Activated T-cell treated with anti-CD3 and anti-CD28 coated beads, Interleukin-2, amount 50 U/mL, for 72 hours (primary cell): ENCODE measurements at regions not wholly inside any gene's neighbourhood (a gene's known extent, or its start where the extent isn't known, plus 50 kb on each side); places are given as distances from the start of the nearest gene placed in this dataset.

Experiments
- ATAC-seq, 2 donors: fragments of 150-1000 bp; cut with Tn5 transposase; replicated peaks in 1 of 2; 2 replicates each; pipeline ENCODE4 v1.10.0; 2021; ENCODE audit warnings: moderate library complexity in 2 of 2, mild to moderate bottlenecking in 1 of 2
- DNase-seq, 2 donors: peaks; one replicate each; pipeline ENCODE4 v3.0.0; 2021 to 2022; ENCODE audit warnings: mixed read lengths in 1 of 2
- H3K27ac Mint-ChIP-seq: one replicate; pipeline ENCODE4 v1.8.0; 2022; ENCODE audit warnings: mild to moderate bottlenecking, moderate library complexity, mixed read lengths
- H3K27me3 Mint-ChIP-seq: one replicate; pipeline ENCODE4 v1.8.0; 2022; ENCODE audit warnings: low read depth, mixed read lengths
- H3K36me3 Mint-ChIP-seq, 2 donors: one replicate each; pipeline ENCODE4 v1.8.0; 2022; ENCODE audit warnings: mixed read lengths in 2 of 2, mild to moderate bottlenecking in 1 of 2; ENCODE audit not compliant: insufficient read depth in 2 of 2
- H3K4me1 Mint-ChIP-seq: one replicate; pipeline ENCODE4 v1.8.0; 2022; ENCODE audit warnings: low read depth, mixed read lengths
- H3K4me3 Mint-ChIP-seq, 2 donors: one replicate each; pipeline ENCODE4 v1.8.0; 2022; ENCODE audit warnings: mild to moderate bottlenecking in 2 of 2, mixed read lengths in 2 of 2, moderate library complexity in 2 of 2
- H3K9me3 Mint-ChIP-seq, 2 donors: one replicate each; pipeline ENCODE4 v1.8.0; 2022; ENCODE audit warnings: mixed read lengths in 2 of 2

DNA sequence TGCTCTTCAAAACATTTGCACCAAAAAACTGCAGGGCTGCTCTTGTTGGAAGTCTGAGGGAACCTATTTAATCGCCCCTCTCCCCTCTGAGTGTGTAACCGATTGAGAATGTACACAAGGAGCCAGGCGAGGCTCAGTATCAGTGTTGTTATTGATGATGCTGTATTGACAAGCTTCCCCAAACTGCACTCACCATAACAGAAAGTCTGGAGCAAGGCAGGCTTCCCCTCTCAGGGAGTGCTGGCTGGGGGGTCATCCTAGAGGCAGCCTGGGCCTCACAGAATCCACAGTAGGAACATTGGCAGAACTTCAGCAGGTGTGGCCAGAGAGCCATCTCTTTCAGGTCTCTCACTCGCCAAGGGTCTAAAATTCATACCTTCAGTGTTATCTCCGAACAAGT lies 58.1 kb upstream of the TUNAR start:
- Mint-ChIP-seq H3K27me3 (peaks cover 46% of the 10 kb centered on the region), H3K4me3 (no peak overlapping the region), H3K4me1 (no peaks in the 10 kb centered on the region), H3K36me3 (no peaks in the 10 kb centered on the region), H3K9me3 (peaks cover 0 to 2% of the 10 kb centered on the region in 2 donors), H3K27ac (no peak overlapping the region)
- DNase-seq = no peak
- ATAC-seq = no peak

DNA sequence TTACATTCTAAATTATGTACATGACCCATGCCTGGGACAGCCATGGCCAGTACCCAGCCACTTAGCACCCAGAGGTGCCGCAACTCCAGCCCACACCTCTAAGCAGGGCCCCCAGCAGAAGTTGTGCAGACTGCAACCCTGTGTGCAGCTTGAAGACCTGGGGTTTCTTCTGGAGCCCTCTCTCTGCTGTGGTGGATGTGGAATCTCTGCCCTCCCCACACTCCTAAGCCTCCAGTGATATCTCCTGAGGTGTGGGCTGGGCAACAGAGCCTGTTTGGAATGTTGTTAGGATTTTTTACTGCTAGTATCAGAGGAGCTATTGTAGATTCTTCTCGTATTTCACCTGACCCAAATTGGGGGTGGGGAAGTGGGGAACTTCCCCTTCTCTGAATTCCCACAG lies 59.4 kb upstream of the TUNAR start:
- Mint-ChIP-seq H3K27me3 (peaks cover 47% of the 10 kb centered on the region), H3K27ac (no peak overlapping the region), H3K9me3 (peaks cover 0 to 2% of the 10 kb centered on the region in 2 donors), H3K4me3 (no peak overlapping the region), H3K36me3 (no peaks in the 10 kb centered on the region), H3K4me1 (no peaks in the 10 kb centered on the region)
- no peak for DNase-seq
- ATAC-seq = no peak

DNA sequence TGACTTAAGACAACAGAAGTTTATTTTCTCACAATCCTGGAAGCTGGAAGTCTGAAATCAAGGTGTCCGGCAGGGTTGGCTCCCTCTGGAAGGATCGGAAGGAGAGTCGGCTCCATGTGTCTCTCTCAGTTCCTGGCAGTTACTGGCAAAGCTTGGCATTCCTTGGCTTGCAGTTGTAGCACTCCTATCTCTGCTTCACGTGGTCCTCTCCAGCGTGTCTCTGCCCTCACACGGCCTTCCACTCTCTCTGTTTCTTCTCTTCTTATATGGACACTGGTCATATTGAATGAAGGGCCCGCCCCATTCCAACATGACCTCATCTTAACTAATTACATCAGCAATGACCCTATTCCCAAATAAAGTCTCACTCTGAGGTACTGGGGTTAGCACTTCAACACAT lies 60.1 kb upstream of the TUNAR start:
- Mint-ChIP-seq H3K36me3 (no peaks in the 10 kb centered on the region), H3K4me1 (no peaks in the 10 kb centered on the region), H3K27me3 (peaks cover 50% of the 10 kb centered on the region), H3K9me3 (peaks cover 0 to 2% of the 10 kb centered on the region in 2 donors), H3K4me3 (no peak overlapping the region), H3K27ac (no peak overlapping the region)
- DNase-seq (no peak), ATAC-seq (no peak)

GRCh38 chr14:95815226-95815690 lies 61.4 kb upstream of the TUNAR start:
- H3K36me3 Mint-ChIP-seq = no peaks in the 10 kb centered on the region
- no peak overlapping the region for H3K27ac Mint-ChIP-seq
- no peaks in the 10 kb centered on the region for H3K4me1 Mint-ChIP-seq

DNA sequence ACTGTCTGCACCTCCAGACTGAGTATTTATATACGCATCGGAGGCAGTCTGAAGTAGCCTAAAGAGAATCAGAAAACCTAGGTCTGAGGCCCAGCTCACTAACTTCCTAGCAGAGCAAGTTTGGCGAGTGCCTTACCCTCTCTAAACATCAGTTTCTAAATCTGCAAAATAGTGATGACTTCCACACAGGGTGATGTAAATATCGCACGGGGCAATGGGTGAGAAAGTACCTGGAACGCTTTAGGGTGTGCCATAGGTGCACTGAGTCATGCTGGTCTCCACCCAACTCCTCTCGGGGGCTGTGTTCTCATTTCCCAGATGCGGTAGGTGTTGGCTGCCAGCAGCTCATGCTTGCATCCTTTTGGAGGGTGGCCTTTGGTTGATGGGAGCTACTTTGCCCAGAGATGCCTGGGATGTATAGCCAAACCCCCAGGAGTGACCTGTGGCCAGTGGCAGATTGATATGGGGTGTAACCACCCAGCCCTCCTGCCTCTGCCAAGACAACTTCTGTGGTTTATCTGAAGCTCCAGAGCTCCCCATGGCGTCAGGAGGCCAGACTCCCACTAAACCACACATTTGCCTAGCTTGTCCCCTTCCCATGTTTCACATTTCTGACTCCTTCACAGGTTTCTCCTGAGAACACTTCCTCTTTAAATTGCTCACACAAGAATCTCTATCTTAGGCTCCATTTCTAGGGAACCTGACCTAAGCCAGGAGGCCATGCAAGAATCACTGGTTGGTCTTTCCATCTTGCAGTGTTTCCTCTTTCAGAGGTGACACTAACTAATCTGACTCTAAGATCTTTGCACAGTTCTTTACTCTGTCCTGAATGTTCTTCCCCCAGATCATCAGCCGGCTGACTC lies 62.0 kb upstream of the TUNAR start:
- Mint-ChIP-seq H3K4me3 (no peak overlapping the region), H3K36me3 (no peaks in the 10 kb centered on the region), H3K27me3 (peaks cover 45% of the 10 kb centered on the region), H3K4me1 (no peaks in the 10 kb centered on the region), H3K9me3 (peaks cover 0 to 5% of the 10 kb centered on the region in 2 donors), H3K27ac (no peak overlapping the region)
- no peak for DNase-seq
- ATAC-seq = no peak

More at GRCh38 chr14:95815226-95815690, 61.4 kb upstream of the TUNAR start:
- H3K4me3 Mint-ChIP-seq = no peak overlapping the region
- peaks cover 0 to 5% of the 10 kb centered on the region in 2 donors for H3K9me3 Mint-ChIP-seq
- ATAC-seq (no peak), DNase-seq (no peak)
- H3K27me3 Mint-ChIP-seq = peaks cover 49% of the 10 kb centered on the region

DNA sequence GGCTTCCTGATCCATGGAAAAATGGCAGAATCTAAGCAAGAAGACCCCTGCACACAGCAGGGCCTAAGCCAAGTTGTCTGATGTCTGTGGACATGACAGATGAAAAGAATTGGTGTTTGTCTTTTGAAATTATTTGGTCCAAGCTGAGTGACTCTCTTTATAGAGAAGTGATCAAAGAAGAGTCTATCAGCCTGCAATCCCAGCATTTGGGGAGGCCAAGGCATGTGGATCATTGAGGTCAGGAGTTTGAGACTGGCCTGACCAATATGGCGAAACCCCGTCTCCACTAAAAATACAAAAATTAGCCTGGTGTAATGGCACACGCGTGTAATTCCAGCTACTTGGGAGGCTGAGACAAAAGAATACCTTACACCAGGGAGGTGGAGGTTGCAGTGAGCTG lies 64.8 kb upstream of the TUNAR start:
- ATAC-seq (no peak), DNase-seq (no peak)
- H3K27ac Mint-ChIP-seq = no peak overlapping the region
- no peak overlapping the region for H3K4me3 Mint-ChIP-seq
- H3K36me3 Mint-ChIP-seq = peaks cover 2 to 4% of the 10 kb centered on the region in 2 donors
- H3K9me3 Mint-ChIP-seq = peaks cover 2 to 10% of the 10 kb centered on the region in 2 donors
- no peaks in the 10 kb centered on the region for H3K4me1 Mint-ChIP-seq
- H3K27me3 Mint-ChIP-seq = peaks cover 46% of the 10 kb centered on the region

- no peak for ATAC-seq
- Mint-ChIP-seq H3K4me3 (no peak overlapping the region), H3K27ac (no peak overlapping the region), H3K9me3 (peaks cover 7 to 16% of the 10 kb centered on the region in 2 donors), H3K4me1 (no peaks in the 10 kb centered on the region), H3K27me3 (peaks cover 30% of the 10 kb centered on the region), H3K36me3 (peaks cover 2 to 6% of the 10 kb centered on the region in 2 donors)
- DNase-seq = no peak
Observed at GRCh38 chr14:95808371-95808770, 68.3 kb upstream of the TUNAR start.

DNA sequence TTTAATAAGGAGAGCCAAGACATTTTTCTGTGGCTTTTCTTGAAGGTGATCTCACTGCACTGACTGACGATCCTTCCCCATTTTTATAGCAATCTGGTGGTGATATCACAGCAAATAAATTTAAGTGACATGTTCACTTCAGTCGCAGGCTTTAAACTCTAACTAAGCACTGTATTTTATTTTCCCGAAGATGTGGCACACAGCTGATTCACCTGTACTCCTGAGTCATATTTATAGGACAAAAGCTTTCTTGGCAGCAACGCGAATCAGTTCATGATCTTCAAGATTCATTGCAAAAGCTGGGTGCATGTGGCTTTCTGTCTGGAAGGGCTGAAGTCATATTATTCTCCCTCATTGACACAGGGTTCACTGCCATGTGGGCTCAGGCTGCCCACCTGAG lies 79.8 kb upstream of the TUNAR start:
- H3K27ac Mint-ChIP-seq = no peak overlapping the region
- peaks cover 20% of the 10 kb centered on the region for H3K27me3 Mint-ChIP-seq
- H3K4me1 Mint-ChIP-seq = no peaks in the 10 kb centered on the region
- peaks cover 0 to 2% of the 10 kb centered on the region in 2 donors for H3K9me3 Mint-ChIP-seq
- DNase-seq (no peak), ATAC-seq (no peak)
- H3K36me3 Mint-ChIP-seq = no peaks in the 10 kb centered on the region
- no peak overlapping the region for H3K4me3 Mint-ChIP-seq

DNA sequence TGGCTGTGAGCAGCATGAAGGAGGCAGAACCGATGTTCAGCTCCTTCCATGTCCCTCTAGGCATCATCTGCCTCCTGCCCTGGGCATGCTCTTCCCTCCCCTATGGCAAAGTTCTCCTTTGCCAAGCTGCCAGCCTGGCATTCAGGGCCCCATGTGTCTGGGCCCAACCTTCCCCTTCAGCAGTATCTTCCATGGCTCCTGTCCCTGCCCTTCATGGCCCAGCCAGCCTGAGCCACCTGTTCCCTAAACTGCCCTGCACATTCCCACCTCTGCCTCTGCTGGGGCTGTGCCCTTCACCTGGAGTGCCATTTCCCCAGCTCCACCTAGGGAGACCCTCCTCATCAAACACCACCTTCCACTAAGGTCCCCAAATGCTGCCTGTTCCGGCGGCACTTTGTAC lies 74.0 kb upstream of the TCL1A start:
- no peak for ATAC-seq
- H3K9me3 Mint-ChIP-seq = no peaks in the 10 kb centered on the region
- no peak overlapping the region for H3K4me3 Mint-ChIP-seq
- H3K4me1 Mint-ChIP-seq = no peaks in the 10 kb centered on the region
- no peak for DNase-seq
- H3K36me3 Mint-ChIP-seq = no peaks in the 10 kb centered on the region
- H3K27me3 Mint-ChIP-seq = peaks cover 21% of the 10 kb centered on the region
- H3K27ac Mint-ChIP-seq = no peak overlapping the region

DNA sequence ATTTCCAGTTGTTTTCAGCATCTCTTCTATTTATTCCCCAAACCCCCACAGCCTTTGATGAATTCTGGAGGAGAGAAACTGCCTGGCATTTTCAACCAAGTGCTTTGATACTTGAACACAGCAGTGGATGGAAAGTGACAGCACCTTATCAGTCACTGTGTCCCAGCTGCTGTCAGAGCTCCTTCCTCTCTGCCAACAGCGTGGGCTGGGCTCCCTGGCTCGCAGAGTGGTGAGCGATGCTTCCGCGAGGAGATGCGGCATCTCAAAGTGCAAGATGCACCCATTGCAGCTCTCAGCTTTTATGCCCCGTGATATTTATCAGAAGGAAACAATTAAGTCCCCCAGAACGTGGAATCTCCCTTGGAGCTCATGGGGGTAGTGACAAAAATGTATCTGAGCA lies 72.6 kb upstream of the TCL1A start:
- H3K4me3 Mint-ChIP-seq = no peak overlapping the region
- no peak overlapping the region for H3K27ac Mint-ChIP-seq
- DNase-seq (no peak), ATAC-seq (no peak)
- H3K27me3 Mint-ChIP-seq = peaks cover 13% of the 10 kb centered on the region
- no peaks in the 10 kb centered on the region for H3K4me1 Mint-ChIP-seq
- no peaks in the 10 kb centered on the region for H3K36me3 Mint-ChIP-seq
- H3K9me3 Mint-ChIP-seq = no peaks in the 10 kb centered on the region

- ATAC-seq = no peak
- H3K27ac Mint-ChIP-seq = no peak overlapping the region
- no peak overlapping the region for H3K4me3 Mint-ChIP-seq
- peaks cover 5% of the 10 kb centered on the region for H3K27me3 Mint-ChIP-seq
- no peaks in the 10 kb centered on the region for H3K4me1 Mint-ChIP-seq
- H3K36me3 Mint-ChIP-seq = no peaks in the 10 kb centered on the region
- H3K9me3 Mint-ChIP-seq = no peaks in the 10 kb centered on the region
- DNase-seq = peak in 1 of 2 donors; percentile 3
Observed at GRCh38 chr14:95784137-95784536, 70.2 kb upstream of the TCL1A start.

GRCh38 chr14:95776798-95777534 lies 63.0 kb upstream of the TCL1A start:
- no peak for ATAC-seq
- no peaks in the 10 kb centered on the region for H3K4me1 Mint-ChIP-seq
- no peaks in the 10 kb centered on the region for H3K36me3 Mint-ChIP-seq
- H3K9me3 Mint-ChIP-seq = no peaks in the 10 kb centered on the region
- peaks cover 23% of the 10 kb centered on the region for H3K27me3 Mint-ChIP-seq
- H3K4me3 Mint-ChIP-seq = no peak overlapping the region
- no peak for DNase-seq
- no peak overlapping the region for H3K27ac Mint-ChIP-seq
